Endodermal cell (in vitro differentiated cells): ENCODE measurements at regions not wholly inside any gene's neighbourhood (a gene's known extent, or its start where the extent isn't known, plus 50 kb on each side); places are given as distances from the start of the nearest gene placed in this dataset.

Experiments
- DNase-seq: peaks from one replicate; pipeline ENCODE4 v3.0.0-alpha.2; 2017
- H3K27ac ChIP-seq: 2 replicates; pipeline ENCODE4 v1.5.1; 2013; ENCODE audit warnings: mild to moderate bottlenecking, low read depth, low read length, moderate library complexity
- H3K27me3 ChIP-seq: 2 replicates; pipeline ENCODE4 v1.6.1; 2013; ENCODE audit warnings: mild to moderate bottlenecking, low read length, moderate library complexity; ENCODE audit not compliant: insufficient read depth, control insufficient read depth, poor library complexity, severe bottlenecking
- H3K36me3 ChIP-seq: 2 replicates; pipeline ENCODE4 v1.7.0; 2013; ENCODE audit warnings: mild to moderate bottlenecking, low read length, moderate library complexity; ENCODE audit not compliant: control insufficient read depth, insufficient read depth
- H3K4me1 ChIP-seq: one replicate; pipeline ENCODE4 v1.7.0; 2013; ENCODE audit warnings: low read length; ENCODE audit not compliant: control insufficient read depth, insufficient read depth
- H3K4me3 ChIP-seq: 2 replicates; pipeline ENCODE4 v1.5.1; 2013; ENCODE audit warnings: mild to moderate bottlenecking, low read length, moderate library complexity
- H3K9ac ChIP-seq: 2 replicates; pipeline ENCODE4 v1.6.1; 2013; ENCODE audit warnings: mild to moderate bottlenecking, low read length, moderate library complexity; ENCODE audit not compliant: poor library complexity, severe bottlenecking; ENCODE audit errors: extremely low read depth
- H3K9me3 ChIP-seq: 2 replicates; pipeline ENCODE4 v1.6.1; 2013; ENCODE audit warnings: mild to moderate bottlenecking, low read length, moderate library complexity; ENCODE audit not compliant: control insufficient read depth
- H3K27ac Mint-ChIP-seq: 2 replicates; pipeline ENCODE4 v1.8.0; 2020; ENCODE audit warnings: mixed read lengths
- H3K27me3 Mint-ChIP-seq: 2 replicates; pipeline ENCODE4 v1.8.0; 2021; ENCODE audit warnings: mild to moderate bottlenecking, mixed read lengths; ENCODE audit not compliant: insufficient read depth
- H3K36me3 Mint-ChIP-seq: 2 replicates; pipeline ENCODE4 v1.8.0; 2020; ENCODE audit warnings: low read depth, mixed read lengths
- H3K4me1 Mint-ChIP-seq: 2 replicates; pipeline ENCODE4 v1.8.0; 2020; ENCODE audit warnings: mixed read lengths
- H3K4me3 Mint-ChIP-seq: 2 replicates; pipeline ENCODE4 v1.8.0; 2020; ENCODE audit warnings: mild to moderate bottlenecking, moderate library complexity, mixed read lengths
- H3K9me3 Mint-ChIP-seq: 2 replicates; pipeline ENCODE4 v1.8.0; 2020; ENCODE audit warnings: mild to moderate bottlenecking, mixed read lengths
- WGBS, 2 experiments: methylation state at CpG; one replicate each; pipeline versions ENCODE4 v1.1.5 to v1.1.7; 2013; ENCODE audit warnings: missing lambda C conversion rate in 2 of 2, mixed read lengths in 1 of 2; ENCODE audit not compliant: insufficient coverage in 1 of 2, insufficient read length in 1 of 2; 5-methylcytosine and 5-hydroxymethylcytosine counted together
- TF ChIP-seq, protein P1 (sequence below): fragments of 200-600 bp; sonication (generic); conservative IDR thresholded peaks from 2 replicates; pipeline ENCODE4 v1.5.0; 2021; ENCODE audit warnings: antibody characterized with exemption, mild to moderate bottlenecking

- H3K4me1 ChIP-seq: no peaks in the 10 kb centered on the region
- H3K36me3 Mint-ChIP-seq: no peaks in the 10 kb centered on the region
- no peak overlapping the region for H3K27ac ChIP-seq
- no peaks in the 10 kb centered on the region for H3K27me3 ChIP-seq
- H3K36me3 ChIP-seq: no peaks in the 10 kb centered on the region
- H3K4me1 Mint-ChIP-seq: peaks cover 5% of the 10 kb centered on the region
- WGBS, 2 experiments: 87% methylated on average over 3 of the region's 3 CpGs; no CpG with 5 or more reads in 1 of the 2 experiments
- no peaks in the 10 kb centered on the region for H3K9me3 Mint-ChIP-seq
- H3K4me3 Mint-ChIP-seq: no peak overlapping the region
- no peaks in the 10 kb centered on the region for H3K27me3 Mint-ChIP-seq
- no peak overlapping the region for H3K9ac ChIP-seq
- no peak overlapping the region for H3K27ac Mint-ChIP-seq
- TF ChIP-seq, protein P1, sequence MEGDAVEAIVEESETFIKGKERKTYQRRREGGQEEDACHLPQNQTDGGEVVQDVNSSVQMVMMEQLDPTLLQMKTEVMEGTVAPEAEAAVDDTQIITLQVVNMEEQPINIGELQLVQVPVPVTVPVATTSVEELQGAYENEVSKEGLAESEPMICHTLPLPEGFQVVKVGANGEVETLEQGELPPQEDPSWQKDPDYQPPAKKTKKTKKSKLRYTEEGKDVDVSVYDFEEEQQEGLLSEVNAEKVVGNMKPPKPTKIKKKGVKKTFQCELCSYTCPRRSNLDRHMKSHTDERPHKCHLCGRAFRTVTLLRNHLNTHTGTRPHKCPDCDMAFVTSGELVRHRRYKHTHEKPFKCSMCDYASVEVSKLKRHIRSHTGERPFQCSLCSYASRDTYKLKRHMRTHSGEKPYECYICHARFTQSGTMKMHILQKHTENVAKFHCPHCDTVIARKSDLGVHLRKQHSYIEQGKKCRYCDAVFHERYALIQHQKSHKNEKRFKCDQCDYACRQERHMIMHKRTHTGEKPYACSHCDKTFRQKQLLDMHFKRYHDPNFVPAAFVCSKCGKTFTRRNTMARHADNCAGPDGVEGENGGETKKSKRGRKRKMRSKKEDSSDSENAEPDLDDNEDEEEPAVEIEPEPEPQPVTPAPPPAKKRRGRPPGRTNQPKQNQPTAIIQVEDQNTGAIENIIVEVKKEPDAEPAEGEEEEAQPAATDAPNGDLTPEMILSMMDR: no peak
- H3K4me3 ChIP-seq: no peak overlapping the region
- DNase-seq: no peak
- no peaks in the 10 kb centered on the region for H3K9me3 ChIP-seq
Measured at GRCh38 chr7:15828881-15829280, 142.4 kb upstream of the MEOX2 start.

- no peaks in the 10 kb centered on the region for H3K36me3 ChIP-seq
- H3K4me3 ChIP-seq: no peak overlapping the region
- H3K9me3 ChIP-seq: no peaks in the 10 kb centered on the region
- no peaks in the 10 kb centered on the region for H3K4me1 ChIP-seq
- H3K27me3 ChIP-seq: no peaks in the 10 kb centered on the region
- Mint-ChIP-seq H3K27me3 (no peaks in the 10 kb centered on the region), H3K4me3 (no peak overlapping the region), H3K4me1 (peaks cover 11% of the 10 kb centered on the region), H3K27ac (peak overlapping the region; percentile 74), H3K36me3 (no peaks in the 10 kb centered on the region), H3K9me3 (no peaks in the 10 kb centered on the region)
- no peak overlapping the region for H3K27ac ChIP-seq
- no peak for DNase-seq
- no peak overlapping the region for H3K9ac ChIP-seq
- 92 to 93% methylated on average over 4 of the region's 4 CpGs for WGBS, 2 experiments
- TF ChIP-seq, protein P1: no peak
Measured at GRCh38 chr7:15821484-15822427, 135.3 kb upstream of the MEOX2 start.

DNA sequence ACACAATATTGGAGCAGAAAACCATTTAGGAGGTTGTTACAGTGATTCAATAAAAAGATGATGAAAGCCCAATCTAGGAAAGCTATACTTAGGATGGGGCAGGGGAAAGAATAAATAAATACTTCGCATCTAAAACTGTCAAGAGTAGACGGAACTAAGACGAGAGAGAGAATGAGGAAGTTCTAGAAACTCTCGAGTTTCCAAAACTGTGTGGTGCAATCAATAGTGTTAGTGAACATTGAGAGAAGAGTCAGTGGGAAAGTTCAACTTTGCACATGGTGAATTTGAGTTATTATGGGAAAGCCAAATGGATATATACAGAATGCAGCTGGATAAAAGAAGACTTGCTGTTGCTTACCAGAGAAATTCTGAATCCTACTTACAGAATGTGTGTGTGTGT, 133.8 kb upstream of the MEOX2 start:
- Histone ChIP-seq H3K27me3 (no peaks in the 10 kb centered on the region), H3K4me1 (no peaks in the 10 kb centered on the region), H3K36me3 (no peaks in the 10 kb centered on the region), H3K9me3 (no peaks in the 10 kb centered on the region), H3K27ac (no peak overlapping the region), H3K4me3 (no peak overlapping the region), H3K9ac (no peak overlapping the region)
- no peaks in the 10 kb centered on the region for H3K27me3 Mint-ChIP-seq
- no peak overlapping the region for H3K4me3 Mint-ChIP-seq
- no peaks in the 10 kb centered on the region for H3K36me3 Mint-ChIP-seq
- H3K4me1 Mint-ChIP-seq: peaks cover 11% of the 10 kb centered on the region
- TF ChIP-seq, protein P1: no peak
- DNase-seq: no peak
- no peak overlapping the region for H3K27ac Mint-ChIP-seq
- WGBS, 2 experiments: 95 to 98% methylated on average over 4 of the region's 4 CpGs
- H3K9me3 Mint-ChIP-seq: no peaks in the 10 kb centered on the region
